Mesendoderm (in vitro differentiated cells): ENCODE measurements at regions not wholly inside any gene's neighbourhood (a gene's known extent, or its start where the extent isn't known, plus 50 kb on each side); places are given as distances from the start of the nearest gene placed in this dataset.

Source experiments
- DNase-seq: peaks from one replicate; pipeline ENCODE4 v3.0.0; 2013
- H2AK5ac ChIP-seq: 2 replicates; pipeline ENCODE4 v1.6.1; 2013; ENCODE audit warnings: low read length, inconsistent platforms
- H2BK120ac ChIP-seq: 2 replicates; pipeline ENCODE4 v1.6.1; 2013; ENCODE audit warnings: low read depth, mild to moderate bottlenecking, low read length, moderate library complexity, mixed read lengths
- H2BK15ac ChIP-seq: replicated peaks from 2 replicates; pipeline ENCODE4 v1.6.1; 2013; ENCODE audit warnings: low read depth, mild to moderate bottlenecking, moderate library complexity
- H2BK5ac ChIP-seq: 2 replicates; pipeline ENCODE4 v1.6.1; 2013; ENCODE audit warnings: low read length, inconsistent platforms
- H3K18ac ChIP-seq: 2 replicates; pipeline ENCODE4 v1.6.1; 2013; ENCODE audit warnings: mild to moderate bottlenecking, low read length, mixed read lengths
- H3K23ac ChIP-seq: one replicate; pipeline ENCODE4 v1.6.1; 2013; ENCODE audit warnings: low read length
- H3K27ac ChIP-seq: 2 replicates; pipeline ENCODE4 v1.5.1; 2013; ENCODE audit warnings: low read depth, mild to moderate bottlenecking, inconsistent platforms, low read length, moderate library complexity
- H3K27me3 ChIP-seq: 2 replicates; pipeline ENCODE4 v1.6.1; 2013; ENCODE audit warnings: low read length, control low read depth, mild to moderate bottlenecking, inconsistent platforms; ENCODE audit not compliant: insufficient read depth, poor library complexity
- H3K36me3 ChIP-seq: 2 replicates; pipeline ENCODE4 v1.6.1; 2013; ENCODE audit warnings: low read length, inconsistent platforms; ENCODE audit not compliant: control insufficient read depth, insufficient read depth
- H3K4ac ChIP-seq: one replicate; pipeline ENCODE4 v1.6.1; 2013; ENCODE audit warnings: low read depth, mild to moderate bottlenecking, low read length, moderate library complexity
- H3K4me1 ChIP-seq: 2 replicates; pipeline ENCODE4 v1.6.1; 2013; ENCODE audit warnings: low read depth, low read length, inconsistent platforms; ENCODE audit not compliant: control insufficient read depth
- H3K4me2 ChIP-seq: 2 replicates; pipeline ENCODE4 v1.6.1; 2013; ENCODE audit warnings: low read length
- H3K4me3 ChIP-seq: 2 replicates; pipeline ENCODE4 v1.5.1; 2013; ENCODE audit warnings: mild to moderate bottlenecking, low read length
- H3K56ac ChIP-seq: one replicate; pipeline ENCODE4 v1.6.1; 2013; ENCODE audit warnings: low read length
- H3K79me1 ChIP-seq: 2 replicates; pipeline ENCODE4 v1.6.1; 2013; ENCODE audit warnings: low read length, inconsistent platforms
- H3K79me2 ChIP-seq: 2 replicates; pipeline ENCODE4 v1.6.1; 2013; ENCODE audit warnings: mild to moderate bottlenecking, low read length; ENCODE audit not compliant: control insufficient read depth, insufficient read depth
- H3K9ac ChIP-seq: 2 replicates; pipeline ENCODE4 v1.6.1; 2013; ENCODE audit warnings: low read length, inconsistent platforms
- H4K5ac ChIP-seq: one replicate; pipeline ENCODE4 v1.6.1; 2013; ENCODE audit warnings: low read length
- H4K8ac ChIP-seq: one replicate; pipeline ENCODE4 v1.6.1; 2013; ENCODE audit warnings: low read depth, mild to moderate bottlenecking, control low read depth, low read length, moderate library complexity
- WGBS: extraction: QIAGEN DNeasy Blood & Tissue Kit; methylation state at CpG from one replicate; pipeline ENCODE4 v1.1.7; 2013; ENCODE audit warnings: low lambda C conversion rate, missing lambda C conversion rate; ENCODE audit not compliant: insufficient coverage; ENCODE audit errors: extremely low coverage; 5-methylcytosine and 5-hydroxymethylcytosine counted together

- H4K5ac ChIP-seq: no peak overlapping the region
- DNase-seq: no peak
- H3K4me1 ChIP-seq: no peaks in the 10 kb centered on the region
- no peak overlapping the region for H3K9ac ChIP-seq
- H3K27ac ChIP-seq: no peak overlapping the region
- no CpG with 5 or more reads among the region's 3 CpGs for WGBS
- H4K8ac ChIP-seq: no peak overlapping the region
- no peak overlapping the region for H3K4me3 ChIP-seq
- H3K27me3 ChIP-seq: no peaks in the 10 kb centered on the region
- no peak overlapping the region for H3K4ac ChIP-seq
- no peak overlapping the region for H2BK15ac ChIP-seq
- H3K79me1 ChIP-seq: no peaks in the 10 kb centered on the region
- no peak overlapping the region for H3K23ac ChIP-seq
- H2BK5ac ChIP-seq: no peak overlapping the region
- H3K36me3 ChIP-seq: no peaks in the 10 kb centered on the region
- H2BK120ac ChIP-seq: no peak overlapping the region
- no peak overlapping the region for H3K56ac ChIP-seq
- no peak overlapping the region for H2AK5ac ChIP-seq
- H3K18ac ChIP-seq: no peak overlapping the region
- H3K79me2 ChIP-seq: no peaks in the 10 kb centered on the region
- no peak overlapping the region for H3K4me2 ChIP-seq
Measured at GRCh38 chr10:33809732-33810131, 475.3 kb upstream of the NRP1 start.

- Histone ChIP-seq H3K27me3 (no peaks in the 10 kb centered on the region), H3K23ac (no peak overlapping the region), H3K4ac (no peak overlapping the region), H2BK120ac (no peak overlapping the region), H3K4me2 (no peak overlapping the region), H3K56ac (no peak overlapping the region), H3K79me2 (no peaks in the 10 kb centered on the region), H4K5ac (no peak overlapping the region), H3K4me3 (no peak overlapping the region), H3K9ac (no peak overlapping the region), H3K36me3 (no peaks in the 10 kb centered on the region), H2BK15ac (no peak overlapping the region), H3K27ac (no peak overlapping the region), H4K8ac (no peak overlapping the region), H3K18ac (peak overlapping the region; percentile 20), H3K79me1 (no peaks in the 10 kb centered on the region), H2AK5ac (no peak overlapping the region), H2BK5ac (no peak overlapping the region), H3K4me1 (no peaks in the 10 kb centered on the region)
- DNase-seq: no peak
- WGBS: no CpG with 5 or more reads among the region's 9 CpGs
Measured at GRCh38 chr10:33808475-33808874, 474.0 kb upstream of the NRP1 start.

- Histone ChIP-seq H2BK15ac (no peak overlapping the region), H3K4me3 (no peak overlapping the region), H2BK120ac (no peak overlapping the region), H3K27ac (no peak overlapping the region), H3K79me2 (no peaks in the 10 kb centered on the region), H3K4ac (no peak overlapping the region), H3K4me2 (no peak overlapping the region), H3K23ac (no peak overlapping the region), H2BK5ac (no peak overlapping the region), H3K36me3 (no peaks in the 10 kb centered on the region), H4K8ac (no peak overlapping the region), H3K18ac (peak overlapping the region; percentile 20), H2AK5ac (no peak overlapping the region), H3K56ac (no peak overlapping the region), H4K5ac (no peak overlapping the region), H3K4me1 (no peaks in the 10 kb centered on the region), H3K27me3 (no peaks in the 10 kb centered on the region), H3K9ac (no peak overlapping the region), H3K79me1 (no peaks in the 10 kb centered on the region)
- no peak for DNase-seq
- WGBS: no CpG with 5 or more reads among the region's 11 CpGs
Measured at GRCh38 chr10:33807531-33808359, 473.3 kb upstream of the NRP1 start.

GRCh38 chr10:33805831-33806230, 471.4 kb upstream of the NRP1 start:
- Histone ChIP-seq H3K23ac (no peak overlapping the region), H3K27me3 (no peaks in the 10 kb centered on the region), H3K56ac (no peak overlapping the region), H2BK5ac (no peak overlapping the region), H3K9ac (no peak overlapping the region), H4K8ac (no peak overlapping the region), H3K27ac (no peak overlapping the region), H4K5ac (no peak overlapping the region), H3K79me1 (no peaks in the 10 kb centered on the region), H2AK5ac (no peak overlapping the region), H3K36me3 (no peaks in the 10 kb centered on the region), H3K18ac (no peak overlapping the region), H3K4me3 (no peak overlapping the region), H2BK15ac (no peak overlapping the region), H3K4me2 (no peak overlapping the region), H2BK120ac (no peak overlapping the region), H3K4ac (no peak overlapping the region), H3K79me2 (no peaks in the 10 kb centered on the region), H3K4me1 (no peaks in the 10 kb centered on the region)
- no CpG with 5 or more reads among the region's 2 CpGs for WGBS
- no peak for DNase-seq

- Histone ChIP-seq H3K36me3 (no peaks in the 10 kb centered on the region), H3K18ac (no peak overlapping the region)
- WGBS: no CpG with 5 or more reads among the region's 10 CpGs
Measured at GRCh38 chr10:33804584-33804983, 470.1 kb upstream of the NRP1 start.

GRCh38 chr10:33803248-33803647, 468.8 kb upstream of the NRP1 start:
- Histone ChIP-seq H2BK5ac (no peak overlapping the region), H3K56ac (no peak overlapping the region), H3K4me2 (no peak overlapping the region), H2BK15ac (no peak overlapping the region), H2BK120ac (no peak overlapping the region), H3K4me1 (no peaks in the 10 kb centered on the region), H4K5ac (no peak overlapping the region), H3K36me3 (no peaks in the 10 kb centered on the region), H3K27me3 (no peaks in the 10 kb centered on the region), H3K9ac (no peak overlapping the region), H3K4ac (no peak overlapping the region), H3K79me2 (no peaks in the 10 kb centered on the region), H4K8ac (no peak overlapping the region), H3K79me1 (no peaks in the 10 kb centered on the region), H3K18ac (no peak overlapping the region), H3K4me3 (no peak overlapping the region), H3K27ac (no peak overlapping the region), H2AK5ac (no peak overlapping the region), H3K23ac (no peak overlapping the region)
- peak; percentile 58 for DNase-seq
- WGBS: no CpG with 5 or more reads among the region's 3 CpGs

More at GRCh38 chr10:33804584-33804983, 470.1 kb upstream of the NRP1 start:
- no peaks in the 10 kb centered on the region for H3K79me1 ChIP-seq
- no peak overlapping the region for H3K9ac ChIP-seq
- H3K4ac ChIP-seq: no peak overlapping the region
- no peak overlapping the region for H3K23ac ChIP-seq
- H3K27me3 ChIP-seq: no peaks in the 10 kb centered on the region
- H3K4me3 ChIP-seq: no peak overlapping the region
- no peaks in the 10 kb centered on the region for H3K4me1 ChIP-seq
- no peak for DNase-seq
- H2BK120ac ChIP-seq: no peak overlapping the region
- no peak overlapping the region for H2AK5ac ChIP-seq
- no peak overlapping the region for H4K5ac ChIP-seq
- H3K56ac ChIP-seq: no peak overlapping the region
- no peak overlapping the region for H2BK5ac ChIP-seq
- H3K27ac ChIP-seq: no peak overlapping the region
- H3K79me2 ChIP-seq: no peaks in the 10 kb centered on the region
- H4K8ac ChIP-seq: no peak overlapping the region
- H3K4me2 ChIP-seq: no peak overlapping the region
- H2BK15ac ChIP-seq: no peak overlapping the region
